ENCODE measurements at regions not wholly inside any gene's neighbourhood (a gene's known extent, or its start where the extent isn't known, plus 50 kb on each side); places are given as distances from the start of the nearest gene placed in this dataset.

- 55 to 83% (median 70%) methylated on average over 1 of the region's 1 CpG for WGBS, 4 donors
- H3K27ac ChIP-seq = no peak overlapping the region
- H3K4me1 ChIP-seq (replicated peaks in 1 of 2) = no peaks in the 10 kb centered on the region
- TF ChIP-seq CTCF (IDR thresholded peaks at IDR 0.05) (no peak), POLR2A (IDR thresholded peaks at IDR 0.05) (no peak)
- H3K27me3 ChIP-seq = no peaks in the 10 kb centered on the region
- no peaks in the 10 kb centered on the region for H3K36me3 ChIP-seq (replicated peaks in 1 of 2)
- no peaks in the 10 kb centered on the region for H3K9me3 ChIP-seq (replicated peaks in 1 of 3)
- no peak for DNase-seq
- intact Hi-C loops (cut with DNase I) = no loop called here
- H3K4me3 ChIP-seq = no peak overlapping the region
These were observed 1201.4 kb upstream of the TMEM132C start for GRCh38 chr12:127065595-127065994.

GRCh38 chr12:127070515-127071157, 1196.3 kb upstream of the TMEM132C start:
- 18 to 31% (median 24%) methylated on average over 2 of the region's 2 CpGs for WGBS, 4 donors
- DNase-seq = no peak
- Histone ChIP-seq H3K27me3 (no peaks in the 10 kb centered on the region), H3K36me3 (replicated peaks in 1 of 2) (no peaks in the 10 kb centered on the region), H3K27ac (no peak overlapping the region), H3K4me3 (no peak overlapping the region), H3K9me3 (replicated peaks in 1 of 3) (no peaks in the 10 kb centered on the region), H3K4me1 (replicated peaks in 1 of 2) (no peaks in the 10 kb centered on the region)
- intact Hi-C loops (cut with DNase I) = no loop called here
- TF ChIP-seq POLR2A (IDR thresholded peaks at IDR 0.05) (no peak), CTCF (IDR thresholded peaks at IDR 0.05) (no peak)

GRCh38 chr12:127074161-127074560, 1192.8 kb upstream of the TMEM132C start:
- H3K36me3 ChIP-seq (replicated peaks in 1 of 2) = no peaks in the 10 kb centered on the region
- H3K4me3 ChIP-seq = no peak overlapping the region
- TF ChIP-seq POLR2A (IDR thresholded peaks at IDR 0.05) = no peak
- TF ChIP-seq CTCF (IDR thresholded peaks at IDR 0.05) = no peak
- no peak overlapping the region for H3K27ac ChIP-seq
- H3K4me1 ChIP-seq (replicated peaks in 1 of 2) = no peaks in the 10 kb centered on the region
- intact Hi-C loops (cut with DNase I) = no loop called here
- no peak for DNase-seq
- no peaks in the 10 kb centered on the region for H3K9me3 ChIP-seq (replicated peaks in 1 of 3)
- no peaks in the 10 kb centered on the region for H3K27me3 ChIP-seq
- 55 to 64% (median 59%) methylated on average over 2 of the region's 2 CpGs for WGBS, 4 donors

- H3K4me1 ChIP-seq (replicated peaks in 1 of 2) = no peaks in the 10 kb centered on the region
- TF ChIP-seq CTCF (IDR thresholded peaks at IDR 0.05) (no peak), POLR2A (IDR thresholded peaks at IDR 0.05) (no peak)
- H3K27me3 ChIP-seq = no peaks in the 10 kb centered on the region
- no peak overlapping the region for H3K27ac ChIP-seq
- DNase-seq = no peak
- 81 to 96% (median 88%) methylated on average over 4 of the region's 4 CpGs for WGBS, 4 donors
- no peaks in the 10 kb centered on the region for H3K36me3 ChIP-seq (replicated peaks in 1 of 2)
- H3K4me3 ChIP-seq = no peak overlapping the region
- H3K9me3 ChIP-seq (replicated peaks in 1 of 3) = no peaks in the 10 kb centered on the region
- intact Hi-C loops (cut with DNase I) = no loop called here
These were observed 1191.0 kb upstream of the TMEM132C start for GRCh38 chr12:127075981-127076380.

All from adrenal gland (tissue), 9 donors.